Neural progenitor cell (in vitro differentiated cells): ENCODE measurements at regions not wholly inside any gene's neighbourhood (a gene's known extent, or its start where the extent isn't known, plus 50 kb on each side); places are given as distances from the start of the nearest gene placed in this dataset.

Experiments
- CTCF ChIP-seq: fragments of 200-600 bp; sonication (generic); IDR thresholded peaks from 2 replicates; pipeline ENCODE4 v1.5.1; 2017; ENCODE audit warnings: antibody characterized with exemption, mild to moderate bottlenecking
- EZH2 ChIP-seq: fragments of 200-600 bp; sonication (generic); IDR thresholded peaks from 2 replicates; pipeline ENCODE4 v1.6.1; 2017; ENCODE audit warnings: antibody characterized with exemption, mild to moderate bottlenecking, moderate library complexity

- TF ChIP-seq CTCF: no peak
- no peak for TF ChIP-seq EZH2
These were observed 57.4 kb upstream of the CEP85L start for GRCh38 chr6:118708744-118709143.
